Breast epithelium (tissue), 4 donors: ENCODE measurements at regions not wholly inside any gene's neighbourhood (a gene's known extent, or its start where the extent isn't known, plus 50 kb on each side); places are given as distances from the start of the nearest gene placed in this dataset.
"Not testable (repeated sequence)": the region's sequence is repeated elsewhere in the genome, so short reads cannot be mapped to it uniquely, and the experiment has no call there.

Source experiments
- DNase-seq, 2 donors: peaks; one replicate each; pipeline ENCODE4 v3.0.0-alpha.2; 2019; ENCODE audit warnings: low spot score in 2 of 2
- H3K27ac ChIP-seq, 2 donors: fragments of 200-600 bp; sonication (generic) in 1 of 2; one replicate each; pipeline ENCODE4 v1.5.1; 2016 to 2019; ENCODE audit warnings: mild to moderate bottlenecking in 1 of 2
- H3K27me3 ChIP-seq, 2 donors: fragments of 200-600 bp; sonication (generic) in 1 of 2; one replicate each; pipeline versions ENCODE4 v1.5.1 to v1.6.0; 2017 to 2019; ENCODE audit warnings: control low read depth in 1 of 2, mild to moderate bottlenecking in 1 of 2
- H3K36me3 ChIP-seq: fragments of 200-600 bp; one replicate; pipeline ENCODE4 v1.5.1; 2019
- H3K4me1 ChIP-seq, 2 donors: fragments of 200-600 bp; sonication (generic); one replicate each; pipeline ENCODE4 v1.5.1; 2016 to 2019; ENCODE audit warnings: control low read depth in 1 of 2
- H3K4me3 ChIP-seq, 3 donors: fragments of 200-600 bp; sonication (generic); 1 replicate in 2 of 3; 2 replicates in 1 of 3; pipeline ENCODE4 v1.5.1; 2016 to 2019; ENCODE audit warnings: mild to moderate bottlenecking in 3 of 3, moderate library complexity in 2 of 3
- H3K9me3 ChIP-seq, 2 donors: fragments of 200-600 bp; sonication (generic) in 1 of 2; one replicate each; pipeline ENCODE4 v1.5.1; 2016 to 2019; ENCODE audit warnings: control low read depth in 1 of 2
- POLR2A ChIP-seq: fragments of 450-650 bp; IDR thresholded peaks from one replicate; pipeline ENCODE4 v1.6.1; 2016; ENCODE audit warnings: antibody characterized with exemption, mild to moderate bottlenecking, moderate library complexity
- POLR2AphosphoS5 ChIP-seq, 3 donors: sonication (generic); formaldehyde crosslinking; IDR thresholded peaks; one replicate each; pipeline ENCODE4 v1.6.1; 2017; ENCODE audit warnings: antibody characterized with exemption in 3 of 3
- intact Hi-C: fragments of 100-400 bp; cut with DNase I; formaldehyde crosslinking; loops from one replicate; pipeline ENCODE4 v1.15.1; 2023; ENCODE audit warnings: low total_unique reads
- TF ChIP-seq, protein P1 (sequence below), 3 donors: fragments of 450-650 bp; IDR thresholded peaks; one replicate each; pipeline ENCODE4 v1.5.1; 2016 to 2017; ENCODE audit warnings: antibody characterized with exemption in 3 of 3, mild to moderate bottlenecking in 3 of 3, moderate library complexity in 3 of 3

- intact Hi-C loops, result no loop called here
Measured at GRCh38 chr6:11460837-11461661, 76.5 kb upstream of the TMEM170B start.

GRCh38 chr6:11460001-11460668, 77.4 kb upstream of the TMEM170B start:
- no peak for DNase-seq
- Histone ChIP-seq H3K4me3 (no peak overlapping the region), H3K27me3 (no peaks in the 10 kb centered on the region), H3K9me3 (no peaks in the 10 kb centered on the region), H3K4me1 (no peaks in the 10 kb centered on the region), H3K27ac (no peak overlapping the region), H3K36me3 (no peaks in the 10 kb centered on the region)
- TF ChIP-seq POLR2A (no peak), POLR2AphosphoS5 (IDR thresholded peaks at IDR 0.05) (no peak)
- TF ChIP-seq, protein P1, sequence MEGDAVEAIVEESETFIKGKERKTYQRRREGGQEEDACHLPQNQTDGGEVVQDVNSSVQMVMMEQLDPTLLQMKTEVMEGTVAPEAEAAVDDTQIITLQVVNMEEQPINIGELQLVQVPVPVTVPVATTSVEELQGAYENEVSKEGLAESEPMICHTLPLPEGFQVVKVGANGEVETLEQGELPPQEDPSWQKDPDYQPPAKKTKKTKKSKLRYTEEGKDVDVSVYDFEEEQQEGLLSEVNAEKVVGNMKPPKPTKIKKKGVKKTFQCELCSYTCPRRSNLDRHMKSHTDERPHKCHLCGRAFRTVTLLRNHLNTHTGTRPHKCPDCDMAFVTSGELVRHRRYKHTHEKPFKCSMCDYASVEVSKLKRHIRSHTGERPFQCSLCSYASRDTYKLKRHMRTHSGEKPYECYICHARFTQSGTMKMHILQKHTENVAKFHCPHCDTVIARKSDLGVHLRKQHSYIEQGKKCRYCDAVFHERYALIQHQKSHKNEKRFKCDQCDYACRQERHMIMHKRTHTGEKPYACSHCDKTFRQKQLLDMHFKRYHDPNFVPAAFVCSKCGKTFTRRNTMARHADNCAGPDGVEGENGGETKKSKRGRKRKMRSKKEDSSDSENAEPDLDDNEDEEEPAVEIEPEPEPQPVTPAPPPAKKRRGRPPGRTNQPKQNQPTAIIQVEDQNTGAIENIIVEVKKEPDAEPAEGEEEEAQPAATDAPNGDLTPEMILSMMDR (IDR thresholded peaks at IDR 0.05), result no peak
- intact Hi-C loops, result no loop called here

More at GRCh38 chr6:11460837-11461661, 76.5 kb upstream of the TMEM170B start:
- TF ChIP-seq POLR2A (no peak), POLR2AphosphoS5 (IDR thresholded peaks at IDR 0.05) (no peak)
- TF ChIP-seq, protein P1 (IDR thresholded peaks at IDR 0.05), result no peak
- no peak overlapping the region for H3K27ac ChIP-seq
- H3K36me3 ChIP-seq, result no peaks in the 10 kb centered on the region
- H3K4me1 ChIP-seq, result no peaks in the 10 kb centered on the region
- no peak overlapping the region for H3K4me3 ChIP-seq
- H3K27me3 ChIP-seq, result no peaks in the 10 kb centered on the region
- H3K9me3 ChIP-seq, result no peaks in the 10 kb centered on the region
- no peak for DNase-seq

DNA sequence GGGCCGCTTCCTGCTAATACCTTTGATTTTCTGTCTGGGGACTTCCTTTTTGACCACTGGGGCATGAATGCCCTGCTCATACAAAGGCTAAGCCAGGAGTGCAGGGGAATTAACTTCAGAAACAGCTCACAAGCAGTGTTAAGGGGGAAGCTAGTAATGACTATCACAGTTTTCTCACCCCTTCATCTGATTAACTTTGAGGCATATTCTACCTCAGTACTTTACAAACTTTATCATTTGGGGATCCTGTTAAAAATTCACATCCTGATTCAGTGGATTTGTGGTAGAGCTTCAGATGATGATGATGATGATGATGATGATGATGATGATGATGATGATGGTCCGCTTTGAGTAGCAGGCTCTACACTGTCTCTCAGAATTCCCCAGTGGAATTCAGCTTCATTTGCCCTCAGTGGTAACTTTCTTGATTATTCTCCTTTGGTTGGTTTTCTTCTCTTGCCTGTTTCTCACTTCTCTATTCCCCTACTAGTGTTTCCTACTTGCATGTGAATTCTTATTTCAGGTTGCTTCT, 78.4 kb upstream of the TMEM170B start:
- Histone ChIP-seq H3K27me3 (no peaks in the 10 kb centered on the region), H3K36me3 (no peaks in the 10 kb centered on the region), H3K9me3 (no peaks in the 10 kb centered on the region), H3K4me1 (no peaks in the 10 kb centered on the region), H3K27ac (no peak overlapping the region), H3K4me3 (no peak overlapping the region)
- no peak for TF ChIP-seq POLR2AphosphoS5 (IDR thresholded peaks at IDR 0.05)
- TF ChIP-seq POLR2A, result no peak
- TF ChIP-seq, protein P1 (IDR thresholded peaks at IDR 0.05), result no peak
- no peak for DNase-seq
- intact Hi-C loops, result no loop called here

GRCh38 chr6:11458509-11458908, 79.0 kb upstream of the TMEM170B start:
- H3K27ac ChIP-seq, result no peak overlapping the region
- DNase-seq, result no peak

DNA sequence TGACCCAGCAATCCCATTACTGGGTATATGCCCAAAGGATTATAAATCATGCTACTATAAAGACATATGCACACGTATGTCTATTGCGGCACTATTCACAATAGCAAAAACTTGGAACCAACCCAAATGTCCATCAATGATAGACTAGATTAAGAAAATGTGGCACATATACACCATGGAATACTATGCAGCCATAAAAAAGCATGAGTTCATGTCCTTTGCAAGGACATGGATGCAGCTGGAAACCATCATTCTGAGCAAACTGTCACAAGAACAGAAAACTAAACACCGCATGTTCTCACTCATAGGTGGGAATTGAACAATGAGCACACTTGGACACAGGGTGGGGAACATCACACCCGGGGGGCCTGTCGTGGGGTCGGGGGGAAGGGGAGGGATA, 80.1 kb upstream of the TMEM170B start:
- H3K27me3 ChIP-seq, H3K4me1 ChIP-seq, H3K9me3 ChIP-seq, H3K27ac ChIP-seq, H3K4me3 ChIP-seq, DNase-seq, H3K36me3 ChIP-seq, intact Hi-C loops: not testable (repeated sequence)

More at GRCh38 chr6:11458509-11458908, 79.0 kb upstream of the TMEM170B start:
- no peaks in the 10 kb centered on the region for H3K27me3 ChIP-seq
- H3K4me3 ChIP-seq, result no peak overlapping the region
- intact Hi-C loops, result no loop called here
- no peaks in the 10 kb centered on the region for H3K9me3 ChIP-seq
- TF ChIP-seq POLR2A, result no peak
- TF ChIP-seq, protein P1 (IDR thresholded peaks at IDR 0.05), result no peak
- TF ChIP-seq POLR2AphosphoS5 (IDR thresholded peaks at IDR 0.05), result no peak
- no peaks in the 10 kb centered on the region for H3K36me3 ChIP-seq
- no peaks in the 10 kb centered on the region for H3K4me1 ChIP-seq

DNA sequence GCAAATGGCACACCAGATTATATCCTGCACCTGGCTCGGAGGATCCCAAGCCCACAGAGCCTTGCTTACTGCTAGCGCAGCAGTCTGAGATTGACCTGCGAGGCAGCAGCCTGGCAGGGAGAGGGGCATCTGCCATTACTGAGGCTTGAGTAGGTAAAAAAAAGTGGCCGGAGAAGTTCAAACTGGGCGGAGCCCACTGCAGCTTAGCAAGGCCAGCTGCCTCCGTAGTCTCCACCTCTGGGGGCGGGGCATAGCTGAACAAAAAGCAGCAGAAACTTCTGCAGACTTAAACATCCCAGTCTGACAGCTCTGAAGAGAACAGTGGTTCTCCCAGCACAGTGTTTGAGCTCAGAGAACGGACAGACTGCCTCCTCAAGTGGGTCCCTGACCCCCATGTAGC, 85.4 kb upstream of the TMEM170B start:
- H3K27ac ChIP-seq, DNase-seq, H3K9me3 ChIP-seq, intact Hi-C loops, H3K4me1 ChIP-seq, H3K4me3 ChIP-seq, H3K36me3 ChIP-seq, H3K27me3 ChIP-seq: not testable (repeated sequence)
